Skin of body (tissue), 1 donor: ENCODE measurements at regions not wholly inside any gene's neighbourhood (a gene's known extent, or its start where the extent isn't known, plus 50 kb on each side); places are given as distances from the start of the nearest gene placed in this dataset.

Experiments
- DNase-seq: peaks from one replicate; lab custom pipeline; 2025; lab: John Stamatoyannopoulos, UW

GRCh38 chr10:78630944-78631838 lies 437.6 kb upstream of the ZMIZ1 start:
- DNase-seq: peak; percentile 40

- DNase-seq: no peak
Observed at GRCh38 chr10:78634389-78634815, 434.4 kb upstream of the ZMIZ1 start.

GRCh38 chr10:78634835-78635234 lies 433.9 kb upstream of the ZMIZ1 start:
- no peak for DNase-seq

DNA sequence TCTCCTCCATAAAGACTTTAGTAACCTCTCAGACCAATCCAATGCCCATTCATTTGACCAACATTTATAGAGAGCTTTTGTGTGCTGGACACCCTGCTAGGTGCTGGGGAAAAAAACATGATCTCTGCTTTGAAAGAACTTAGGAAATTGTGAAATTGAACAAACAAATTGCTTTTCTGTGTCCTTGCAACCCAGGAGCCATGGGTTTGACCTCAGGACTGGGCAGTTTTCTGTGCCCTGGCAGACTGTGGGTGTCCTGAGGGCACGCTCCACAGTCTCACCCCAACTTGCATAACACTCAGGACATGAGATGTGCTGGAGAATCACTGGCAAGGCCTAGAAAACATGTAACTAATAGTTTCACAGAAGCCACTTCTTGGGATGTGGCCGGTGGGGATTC lies 429.1 kb upstream of the ZMIZ1 start:
- no peak for DNase-seq

- DNase-seq: no peak
Observed at GRCh38 chr10:78640796-78641636, 427.8 kb upstream of the ZMIZ1 start.

- DNase-seq: no peak
Observed at GRCh38 chr10:78641693-78642092, 427.1 kb upstream of the ZMIZ1 start.

- DNase-seq: no peak
Observed at GRCh38 chr10:78642269-78642816, 426.4 kb upstream of the ZMIZ1 start.

DNA sequence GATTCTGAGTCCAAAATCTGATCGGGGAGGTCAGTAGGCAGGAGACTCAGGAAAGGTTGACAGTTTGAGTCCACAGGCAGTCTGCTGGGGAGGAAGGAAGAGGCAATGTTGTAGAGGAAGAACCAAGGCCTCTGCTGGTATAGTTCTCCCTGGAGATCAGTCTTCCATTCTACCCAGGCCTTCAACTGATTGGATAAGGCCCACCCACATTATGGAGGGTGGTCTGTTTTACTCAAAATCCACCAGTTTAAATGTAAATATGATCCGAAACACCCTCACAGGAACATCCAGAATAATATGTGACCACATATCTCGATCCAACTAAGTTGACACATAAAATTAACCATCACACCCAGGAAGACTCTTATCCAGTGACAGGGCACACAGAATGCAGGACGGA lies 425.3 kb upstream of the ZMIZ1 start:
- DNase-seq: no peak

DNA sequence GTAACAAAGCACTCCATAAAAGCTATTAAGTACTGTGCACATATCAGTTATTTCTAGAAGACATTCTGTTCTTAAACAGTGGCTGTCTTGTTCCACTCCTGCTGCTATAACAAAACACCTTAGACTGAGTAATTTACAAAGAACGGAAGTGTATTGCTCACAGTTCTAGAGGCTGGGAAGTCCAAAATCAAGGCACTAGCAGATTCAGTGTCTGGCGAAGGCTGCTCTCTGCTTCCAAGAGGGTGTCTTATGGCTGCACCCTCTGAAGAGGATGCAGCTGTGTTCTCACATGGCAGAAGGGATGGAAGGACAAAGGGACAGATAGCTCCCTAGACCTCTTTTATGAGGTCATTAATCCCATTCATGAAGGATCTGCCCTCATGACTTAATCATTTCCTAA lies 424.2 kb upstream of the ZMIZ1 start:
- no peak for DNase-seq

GRCh38 chr10:78645169-78645686 lies 423.5 kb upstream of the ZMIZ1 start:
- DNase-seq: no peak

DNA sequence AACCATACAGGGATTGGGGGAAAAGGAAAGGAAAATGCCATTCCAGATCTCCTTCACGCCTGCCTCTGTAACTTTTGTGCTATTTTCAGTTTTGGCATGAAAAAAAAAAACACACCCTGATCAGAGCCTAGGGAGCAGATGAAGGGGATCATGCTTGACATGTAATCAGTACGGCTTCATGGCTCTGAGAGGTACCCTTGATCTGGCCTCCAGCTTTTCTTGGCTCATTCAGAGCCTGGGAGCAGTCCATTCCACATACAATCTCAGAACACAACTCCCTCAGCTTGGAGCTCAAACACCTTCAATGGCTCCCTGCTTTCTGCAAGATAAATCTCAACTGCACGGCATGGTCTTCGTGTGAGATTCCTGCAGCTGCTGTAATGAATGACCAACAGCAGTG lies 422.8 kb upstream of the ZMIZ1 start:
- no peak for DNase-seq

DNA sequence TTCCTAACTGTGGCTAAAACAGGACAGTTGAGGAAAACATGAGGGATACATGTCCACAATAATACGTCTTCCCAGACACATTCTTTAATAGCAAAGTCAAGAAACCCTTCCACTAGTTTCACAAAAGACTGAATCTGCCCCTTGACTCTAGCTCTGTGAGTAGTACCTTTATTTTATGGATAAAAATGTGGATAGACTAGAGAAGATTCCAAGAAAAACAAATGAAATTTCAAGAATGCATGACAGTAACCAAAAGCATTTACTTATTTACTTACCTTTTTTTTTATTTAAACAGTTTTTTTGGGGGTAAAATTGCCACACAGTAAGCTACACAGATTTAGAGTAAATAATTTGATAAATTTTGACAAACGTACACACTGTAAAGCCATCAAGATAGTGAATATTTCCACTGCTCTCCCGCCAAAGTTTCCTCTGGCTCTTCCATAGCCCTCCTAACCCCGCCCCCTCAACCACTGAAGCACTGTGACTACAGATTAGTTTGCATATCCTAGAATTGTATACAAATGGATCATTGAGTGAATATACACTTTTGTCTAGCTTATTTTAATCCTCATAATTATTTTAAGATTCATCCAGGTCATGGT lies 420.4 kb upstream of the ZMIZ1 start:
- no peak for DNase-seq

DNA sequence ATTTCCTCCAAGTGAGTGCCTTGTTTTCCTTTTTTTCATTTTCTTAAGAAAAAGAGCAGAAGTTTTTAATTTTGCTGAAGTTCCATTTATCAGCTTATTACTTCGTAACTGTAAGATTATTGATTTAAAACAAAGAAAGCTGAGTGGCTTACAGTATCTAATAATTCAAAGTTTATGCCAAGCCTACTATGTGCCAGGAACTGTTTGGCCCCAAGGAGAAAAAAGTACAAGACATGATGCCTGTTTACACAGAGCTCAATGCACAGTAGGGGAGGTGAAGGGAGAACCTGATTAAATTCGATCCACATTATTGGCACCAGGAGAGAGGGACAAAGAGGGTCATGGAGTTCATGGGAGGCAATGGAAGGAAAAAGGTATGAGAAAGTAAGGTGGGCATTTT lies 419.3 kb upstream of the ZMIZ1 start:
- no peak for DNase-seq

DNA sequence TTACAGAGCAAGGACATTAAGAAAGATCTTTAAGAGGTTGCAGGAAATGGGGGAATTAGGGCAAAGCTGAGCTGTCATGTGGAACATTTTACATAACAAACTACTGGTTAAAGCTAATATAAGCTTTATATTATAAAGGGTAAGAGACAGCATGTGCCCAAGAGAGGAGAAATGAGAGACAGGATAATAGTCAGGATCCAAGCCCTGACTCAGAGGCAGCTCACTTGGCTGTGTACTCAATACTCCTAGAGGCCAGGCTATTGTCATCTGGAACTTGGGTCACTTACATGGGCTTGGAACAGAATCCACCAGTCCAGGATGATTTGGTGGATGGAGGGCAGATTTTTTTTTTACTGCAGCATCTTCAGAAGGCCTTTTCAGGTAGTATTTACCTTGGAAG lies 418.6 kb upstream of the ZMIZ1 start:
- DNase-seq: no peak

- DNase-seq: no peak
Observed at GRCh38 chr10:78651287-78651686, 417.5 kb upstream of the ZMIZ1 start.

DNA sequence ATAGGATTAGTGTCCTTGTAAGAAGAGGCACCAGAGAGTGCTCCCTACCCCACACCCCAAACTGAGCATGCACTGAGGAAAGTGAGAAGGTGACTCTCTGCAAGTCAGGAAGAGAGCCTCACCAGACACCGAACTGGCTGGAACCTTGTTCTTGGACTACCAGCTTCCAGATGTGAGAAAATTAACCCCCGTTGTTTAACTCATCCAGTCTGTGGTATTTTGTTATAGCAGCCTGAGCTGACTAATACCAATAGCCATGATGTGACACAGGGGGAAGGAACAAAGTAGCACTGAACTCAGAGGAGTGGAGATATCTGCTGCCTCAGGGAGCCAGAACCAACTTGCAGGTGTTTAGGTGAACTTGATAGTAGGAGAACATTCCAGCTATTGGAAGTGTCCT lies 415.2 kb upstream of the ZMIZ1 start:
- DNase-seq: no peak

GRCh38 chr10:78654047-78654590 lies 414.6 kb upstream of the ZMIZ1 start:
- no peak for DNase-seq

DNA sequence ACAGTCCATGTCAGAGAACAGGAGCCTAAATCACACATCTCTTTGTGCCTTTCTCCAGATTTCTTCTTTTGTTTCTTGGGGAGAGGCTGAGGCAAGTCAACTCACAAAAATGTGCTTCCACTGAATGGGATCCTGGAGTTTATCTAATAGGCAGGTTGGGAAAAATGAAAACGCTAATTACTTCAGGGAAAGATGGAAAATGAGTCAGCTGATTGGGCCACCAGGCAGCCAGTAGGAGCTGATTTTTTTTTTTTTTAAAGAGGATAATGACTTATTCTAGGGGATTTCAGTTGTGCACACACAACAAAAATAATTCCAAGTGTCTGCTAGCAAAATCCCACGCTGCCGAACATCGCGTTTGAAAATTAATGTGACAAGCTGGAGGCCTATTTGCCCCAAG lies 412.8 kb upstream of the ZMIZ1 start:
- DNase-seq: no peak

- DNase-seq: no peak
Observed at GRCh38 chr10:78656417-78657162, 412.2 kb upstream of the ZMIZ1 start.

DNA sequence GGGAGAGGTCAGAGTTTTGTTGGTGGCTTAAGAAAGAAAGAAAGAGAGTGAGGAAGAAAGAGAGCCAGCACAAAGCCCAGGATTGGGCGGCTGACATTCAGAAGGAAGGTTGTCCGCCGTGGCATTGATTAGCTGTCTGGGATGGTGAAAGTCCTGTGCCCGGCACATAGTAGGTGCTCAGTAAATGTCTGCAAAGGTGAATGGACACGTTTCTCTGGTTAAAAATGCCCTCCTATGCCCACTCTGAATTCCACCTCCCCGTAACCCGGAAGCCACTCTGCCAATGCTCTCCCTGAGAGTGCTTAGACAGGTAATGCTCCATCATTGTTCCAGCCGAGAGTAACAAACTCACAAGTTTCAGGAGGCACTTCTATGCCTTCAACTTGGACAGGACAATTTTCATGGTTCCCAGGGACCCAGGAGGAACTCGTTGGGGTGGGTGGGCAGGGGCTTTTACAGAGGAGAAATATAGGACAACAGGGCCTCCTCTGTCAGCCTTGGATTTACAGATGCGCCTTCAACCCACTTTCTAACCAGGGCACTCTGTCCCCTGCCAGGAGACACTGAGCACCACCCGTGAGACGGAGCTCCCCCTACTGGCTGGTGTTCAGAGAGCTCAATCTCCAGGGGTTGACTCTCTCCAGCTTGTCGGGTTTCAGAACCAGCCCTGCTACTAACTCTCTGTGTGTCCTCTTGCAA lies 411.5 kb upstream of the ZMIZ1 start:
- no peak for DNase-seq
